ENCODE measurements at regions not wholly inside any gene's neighbourhood (a gene's known extent, or its start where the extent isn't known, plus 50 kb on each side); places are given as distances from the start of the nearest gene placed in this dataset.

DNA sequence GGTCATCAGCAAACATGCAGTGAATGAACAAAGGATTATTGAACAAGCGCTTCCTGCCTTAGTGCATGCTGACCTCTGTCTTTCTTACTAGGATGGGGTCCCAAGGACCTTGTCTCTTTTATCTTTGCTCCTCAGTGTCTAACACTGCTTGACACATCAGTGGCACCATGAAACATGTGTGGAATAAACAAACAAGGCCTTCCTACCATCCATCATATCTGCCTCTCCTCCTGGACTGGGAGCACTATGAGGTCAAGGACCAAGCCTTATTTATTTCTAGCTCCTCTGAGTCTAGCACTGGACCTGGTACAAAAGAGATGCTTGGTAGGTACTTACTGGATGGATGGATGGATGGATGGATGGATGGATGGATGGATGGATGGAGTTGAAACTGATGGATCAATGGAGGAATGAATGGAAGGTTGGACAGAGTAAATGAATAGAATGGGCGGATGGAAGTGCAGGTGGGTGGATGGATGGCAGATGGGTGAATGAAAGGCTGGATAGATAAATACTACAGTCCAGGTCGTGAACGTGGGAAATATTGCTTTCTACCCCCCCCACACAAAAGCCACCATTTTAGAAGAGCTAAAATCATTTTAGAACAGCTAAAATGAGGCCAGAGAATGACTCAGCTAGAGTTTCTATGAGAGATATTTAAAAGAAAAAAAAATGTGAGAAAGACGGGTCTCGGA is 104.1 kb upstream of the PTPN1 start:
- TF ChIP-seq MYC (IDR thresholded peaks at IDR 0.05; ENCODE audit: low read depth, low read length) (no peak), POLR2A (IDR thresholded peaks at IDR 0.05; ENCODE audit: extremely low read depth, insufficient read length) (no peak)
- TF ChIP-seq, protein P1, sequence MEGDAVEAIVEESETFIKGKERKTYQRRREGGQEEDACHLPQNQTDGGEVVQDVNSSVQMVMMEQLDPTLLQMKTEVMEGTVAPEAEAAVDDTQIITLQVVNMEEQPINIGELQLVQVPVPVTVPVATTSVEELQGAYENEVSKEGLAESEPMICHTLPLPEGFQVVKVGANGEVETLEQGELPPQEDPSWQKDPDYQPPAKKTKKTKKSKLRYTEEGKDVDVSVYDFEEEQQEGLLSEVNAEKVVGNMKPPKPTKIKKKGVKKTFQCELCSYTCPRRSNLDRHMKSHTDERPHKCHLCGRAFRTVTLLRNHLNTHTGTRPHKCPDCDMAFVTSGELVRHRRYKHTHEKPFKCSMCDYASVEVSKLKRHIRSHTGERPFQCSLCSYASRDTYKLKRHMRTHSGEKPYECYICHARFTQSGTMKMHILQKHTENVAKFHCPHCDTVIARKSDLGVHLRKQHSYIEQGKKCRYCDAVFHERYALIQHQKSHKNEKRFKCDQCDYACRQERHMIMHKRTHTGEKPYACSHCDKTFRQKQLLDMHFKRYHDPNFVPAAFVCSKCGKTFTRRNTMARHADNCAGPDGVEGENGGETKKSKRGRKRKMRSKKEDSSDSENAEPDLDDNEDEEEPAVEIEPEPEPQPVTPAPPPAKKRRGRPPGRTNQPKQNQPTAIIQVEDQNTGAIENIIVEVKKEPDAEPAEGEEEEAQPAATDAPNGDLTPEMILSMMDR (IDR thresholded peaks at IDR 0.05; ENCODE audit: low read depth, low read length): no peak

Measured in NB4 (cell line).